GM18870 (cell line): ENCODE measurements at regions not wholly inside any gene's neighbourhood (a gene's known extent, or its start where the extent isn't known, plus 50 kb on each side); places are given as distances from the start of the nearest gene placed in this dataset.

ENCODE experiments used
- ATAC-seq: cut with Tn5 transposase; IDR thresholded peaks from one replicate; pipeline ENCODE4 v1.9.1; 2021; ENCODE audit warnings: moderate library complexity; ENCODE audit not compliant: unreplicated experiment

- ATAC-seq = no peak
These were observed 703.0 kb upstream of the ZNF385D start for GRCh38 chr3:22453906-22454535.

- ATAC-seq = no peak
These were observed 719.0 kb upstream of the ZNF385D start for GRCh38 chr3:22469995-22470394.

- ATAC-seq = no peak
These were observed 720.5 kb upstream of the ZNF385D start for GRCh38 chr3:22471557-22471956.

- no peak for ATAC-seq
These were observed 723.9 kb upstream of the ZNF385D start for GRCh38 chr3:22474706-22475445.

GRCh38 chr3:22475665-22476240 is 724.7 kb upstream of the ZNF385D start:
- no peak for ATAC-seq

- no peak for ATAC-seq
These were observed 726.0 kb upstream of the ZNF385D start for GRCh38 chr3:22476976-22477375.

- no peak for ATAC-seq
These were observed 717.2 kb upstream of the UBE2E2 start for GRCh38 chr3:22485954-22486353.

- no peak for ATAC-seq
These were observed 712.4 kb upstream of the UBE2E2 start for GRCh38 chr3:22490747-22491146.

GRCh38 chr3:22491344-22491743 is 711.8 kb upstream of the UBE2E2 start:
- ATAC-seq = no peak

- ATAC-seq = no peak
These were observed 710.8 kb upstream of the UBE2E2 start for GRCh38 chr3:22492342-22492741.

GRCh38 chr3:22495241-22495640 is 707.9 kb upstream of the UBE2E2 start:
- no peak for ATAC-seq

GRCh38 chr3:22495791-22496190 is 707.3 kb upstream of the UBE2E2 start:
- ATAC-seq = no peak

- ATAC-seq = no peak
These were observed 706.5 kb upstream of the UBE2E2 start for GRCh38 chr3:22496641-22497040.

- ATAC-seq = no peak
These were observed 696.3 kb upstream of the UBE2E2 start for GRCh38 chr3:22506871-22507270.

GRCh38 chr3:22507709-22508108 is 695.4 kb upstream of the UBE2E2 start:
- no peak for ATAC-seq

GRCh38 chr3:22523925-22524324 is 679.2 kb upstream of the UBE2E2 start:
- no peak for ATAC-seq

GRCh38 chr3:22526266-22526837 is 676.8 kb upstream of the UBE2E2 start:
- ATAC-seq = no peak

- no peak for ATAC-seq
These were observed 666.6 kb upstream of the UBE2E2 start for GRCh38 chr3:22536541-22536940.

- ATAC-seq = no peak
These were observed 665.6 kb upstream of the UBE2E2 start for GRCh38 chr3:22537560-22537959.

GRCh38 chr3:22542311-22542710 is 660.8 kb upstream of the UBE2E2 start:
- ATAC-seq = no peak

- no peak for ATAC-seq
These were observed 647.2 kb upstream of the UBE2E2 start for GRCh38 chr3:22555753-22556435.
